Sigmoid colon (tissue), 4 donors: ENCODE measurements at regions not wholly inside any gene's neighbourhood (a gene's known extent, or its start where the extent isn't known, plus 50 kb on each side); places are given as distances from the start of the nearest gene placed in this dataset.

ENCODE experiments used
- EP300 ChIP-seq, 4 donors: sonication (generic); formaldehyde crosslinking; IDR thresholded peaks; one replicate each; pipeline ENCODE4 v1.6.1; 2017; ENCODE audit warnings: antibody characterized with exemption in 4 of 4
- POLR2A ChIP-seq, 2 donors: fragments of 450-650 bp; IDR thresholded peaks; one replicate each; pipeline ENCODE4 v1.6.1; 2016; ENCODE audit warnings: antibody characterized with exemption in 2 of 2, mild to moderate bottlenecking in 2 of 2, moderate library complexity in 2 of 2
- POLR2AphosphoS5 ChIP-seq, 4 donors: sonication (generic); formaldehyde crosslinking; IDR thresholded peaks; one replicate each; pipeline ENCODE4 v1.6.1; 2017; ENCODE audit warnings: antibody characterized with exemption in 4 of 4
- TF ChIP-seq, protein P1 (sequence below), 4 experiments: fragments of 450-650 bp in 3 of 4; fragments of 200-600 bp in 1 of 4; IDR thresholded peaks; one replicate each; pipeline ENCODE4 v1.5.1; 2016 to 2019; ENCODE audit warnings: antibody characterized with exemption in 4 of 4, mild to moderate bottlenecking in 3 of 4, moderate library complexity in 2 of 4

DNA sequence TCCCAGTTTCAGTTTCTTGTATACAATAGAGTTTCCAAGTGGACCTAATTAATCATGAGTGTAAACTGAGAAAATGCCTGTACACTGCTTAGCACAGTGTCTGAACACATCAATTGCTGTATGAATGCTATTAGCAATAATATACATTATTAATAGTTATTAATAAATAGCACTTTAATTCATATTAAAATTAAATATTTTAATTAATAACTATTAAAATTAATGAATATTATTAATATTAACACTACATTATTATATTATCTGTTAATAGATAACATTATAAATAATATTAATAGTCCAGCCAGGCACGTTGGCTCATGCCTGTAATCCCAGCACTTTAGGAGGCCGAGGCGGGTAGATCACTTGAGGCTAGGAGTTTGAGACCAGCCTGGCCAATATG is 244.9 kb upstream of the ANKRD55 start:
- TF ChIP-seq, protein P1, sequence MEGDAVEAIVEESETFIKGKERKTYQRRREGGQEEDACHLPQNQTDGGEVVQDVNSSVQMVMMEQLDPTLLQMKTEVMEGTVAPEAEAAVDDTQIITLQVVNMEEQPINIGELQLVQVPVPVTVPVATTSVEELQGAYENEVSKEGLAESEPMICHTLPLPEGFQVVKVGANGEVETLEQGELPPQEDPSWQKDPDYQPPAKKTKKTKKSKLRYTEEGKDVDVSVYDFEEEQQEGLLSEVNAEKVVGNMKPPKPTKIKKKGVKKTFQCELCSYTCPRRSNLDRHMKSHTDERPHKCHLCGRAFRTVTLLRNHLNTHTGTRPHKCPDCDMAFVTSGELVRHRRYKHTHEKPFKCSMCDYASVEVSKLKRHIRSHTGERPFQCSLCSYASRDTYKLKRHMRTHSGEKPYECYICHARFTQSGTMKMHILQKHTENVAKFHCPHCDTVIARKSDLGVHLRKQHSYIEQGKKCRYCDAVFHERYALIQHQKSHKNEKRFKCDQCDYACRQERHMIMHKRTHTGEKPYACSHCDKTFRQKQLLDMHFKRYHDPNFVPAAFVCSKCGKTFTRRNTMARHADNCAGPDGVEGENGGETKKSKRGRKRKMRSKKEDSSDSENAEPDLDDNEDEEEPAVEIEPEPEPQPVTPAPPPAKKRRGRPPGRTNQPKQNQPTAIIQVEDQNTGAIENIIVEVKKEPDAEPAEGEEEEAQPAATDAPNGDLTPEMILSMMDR (IDR thresholded peaks at IDR 0.05), result no peak
- TF ChIP-seq EP300 (IDR thresholded peaks at IDR 0.05), result no peak
- no peak for TF ChIP-seq POLR2A (IDR thresholded peaks at IDR 0.05)
- TF ChIP-seq POLR2AphosphoS5 (IDR thresholded peaks at IDR 0.05), result no peak
